SU-DHL-6 (cell line): ENCODE measurements at regions not wholly inside any gene's neighbourhood (a gene's known extent, or its start where the extent isn't known, plus 50 kb on each side); places are given as distances from the start of the nearest gene placed in this dataset.

Experiments used
- H2AFZ ChIP-seq: fragments of 200-600 bp; sonication (generic); 2 replicates; pipeline ENCODE4 v1.6.1; 2014; ENCODE audit warnings: low read depth, mild to moderate bottlenecking, moderate library complexity, mixed read lengths, antibody characterized with exemption, low read length; ENCODE audit not compliant: severe bottlenecking
- H3F3A ChIP-seq: fragments of 200-600 bp; shearing (Covaris generic); 2 replicates; pipeline ENCODE4 v1.6.0; 2016; ENCODE audit warnings: antibody characterized with exemption, mild to moderate bottlenecking; ENCODE audit not compliant: insufficient read depth
- H3K27ac ChIP-seq: fragments of 200-600 bp; sonication (generic); 2 replicates; pipeline ENCODE4 v1.5.1; 2016; ENCODE audit warnings: low read depth, mild to moderate bottlenecking, low read length, moderate library complexity, mixed read lengths
- H3K27me3 ChIP-seq: fragments of 200-600 bp; sonication (generic), shearing (Covaris generic); 2 replicates; pipeline ENCODE4 v1.6.0; 2014; ENCODE audit warnings: mild to moderate bottlenecking, low read length
- H3K36me3 ChIP-seq: fragments of 200-600 bp; sonication (generic); 2 replicates; pipeline ENCODE4 v1.6.1; 2014; ENCODE audit warnings: mild to moderate bottlenecking, low read length, mixed read lengths
- H3K4me2 ChIP-seq: fragments of 300-600, 200-600 bp; shearing (Covaris generic), sonication (generic); 2 replicates; pipeline ENCODE4 v1.6.0; 2014; ENCODE audit warnings: low read length, low read depth, mild to moderate bottlenecking; ENCODE audit not compliant: poor library complexity, severe bottlenecking
- H3K4me3 ChIP-seq: fragments of 200-600 bp; sonication (generic); 2 replicates; pipeline ENCODE4 v1.5.1; 2014; ENCODE audit warnings: antibody characterized with exemption, low read length, mild to moderate bottlenecking, mixed read lengths; ENCODE audit not compliant: insufficient read depth, poor library complexity, severe bottlenecking
- H3K79me2 ChIP-seq: fragments of 200-600 bp; sonication (generic); 2 replicates; pipeline ENCODE4 v1.6.1; 2014; ENCODE audit warnings: mild to moderate bottlenecking, low read length, moderate library complexity; ENCODE audit not compliant: insufficient read depth
- H3K9ac ChIP-seq: fragments of 200-600 bp; sonication (generic); 2 replicates; pipeline ENCODE4 v1.7.0; 2014; ENCODE audit warnings: mild to moderate bottlenecking, low read length
- H3K9me2 ChIP-seq: fragments of 200-600 bp; sonication (generic); replicated peaks from 2 replicates; pipeline ENCODE4 v1.6.1; 2014; ENCODE audit warnings: low read length; ENCODE audit not compliant: insufficient read depth
- H3K9me3 ChIP-seq: fragments of 200-600 bp; sonication (generic); 2 replicates; pipeline ENCODE4 v1.6.1; 2014; ENCODE audit warnings: low read length, mixed read lengths; ENCODE audit not compliant: insufficient read depth
- H4K20me1 ChIP-seq: fragments of 200-600 bp; sonication (generic); 2 replicates; pipeline ENCODE4 v1.6.1; 2014; ENCODE audit warnings: low read depth, mild to moderate bottlenecking, antibody characterized with exemption, low read length, moderate library complexity, mixed read lengths
- CTCF ChIP-seq: fragments of 200-600 bp; sonication (generic); IDR thresholded peaks from one replicate; pipeline ENCODE4 v1.5.1; 2017; ENCODE audit warnings: antibody characterized with exemption, mild to moderate bottlenecking, low read length, moderate library complexity; ENCODE audit not compliant: insufficient read depth, poor library complexity, severe bottlenecking
- EZH2phosphoT487 ChIP-seq: fragments of 200-600 bp; sonication (generic), shearing (Covaris generic); conservative IDR thresholded peaks from 2 replicates; pipeline ENCODE4 v1.6.1; 2018; ENCODE audit warnings: mild to moderate bottlenecking, antibody characterized with exemption, low read length, moderate library complexity, mixed read lengths

GRCh38 chr6:93163146-93163545 is 256.2 kb downstream of the EPHA7 start:
- Histone ChIP-seq H4K20me1 (no peaks in the 10 kb centered on the region), H3K27me3 (no peaks in the 10 kb centered on the region), H3K36me3 (no peaks in the 10 kb centered on the region), H3K4me3 (no peak overlapping the region), H2AFZ (no peak overlapping the region), H3K9me3 (no peaks in the 10 kb centered on the region), H3K9ac (no peak overlapping the region), H3K27ac (no peak overlapping the region), H3K4me2 (no peak overlapping the region), H3K9me2 (no peaks in the 10 kb centered on the region), H3F3A (no peaks in the 10 kb centered on the region), H3K79me2 (no peaks in the 10 kb centered on the region)
- no peak for TF ChIP-seq EZH2phosphoT487
- TF ChIP-seq CTCF = no peak

GRCh38 chr6:93139408-93140081 is 279.8 kb downstream of the EPHA7 start:
- H4K20me1 ChIP-seq = no peaks in the 10 kb centered on the region
- no peak overlapping the region for H3K27ac ChIP-seq
- no peak overlapping the region for H3K4me2 ChIP-seq
- no peaks in the 10 kb centered on the region for H3F3A ChIP-seq
- H3K4me3 ChIP-seq = no peak overlapping the region
- no peaks in the 10 kb centered on the region for H3K79me2 ChIP-seq
- H3K9me2 ChIP-seq = no peaks in the 10 kb centered on the region
- TF ChIP-seq EZH2phosphoT487 = no peak
- TF ChIP-seq CTCF = no peak
- H3K9ac ChIP-seq = no peak overlapping the region
- H3K27me3 ChIP-seq = no peaks in the 10 kb centered on the region
- no peaks in the 10 kb centered on the region for H3K36me3 ChIP-seq
- H2AFZ ChIP-seq = no peak overlapping the region
- H3K9me3 ChIP-seq = no peaks in the 10 kb centered on the region

DNA sequence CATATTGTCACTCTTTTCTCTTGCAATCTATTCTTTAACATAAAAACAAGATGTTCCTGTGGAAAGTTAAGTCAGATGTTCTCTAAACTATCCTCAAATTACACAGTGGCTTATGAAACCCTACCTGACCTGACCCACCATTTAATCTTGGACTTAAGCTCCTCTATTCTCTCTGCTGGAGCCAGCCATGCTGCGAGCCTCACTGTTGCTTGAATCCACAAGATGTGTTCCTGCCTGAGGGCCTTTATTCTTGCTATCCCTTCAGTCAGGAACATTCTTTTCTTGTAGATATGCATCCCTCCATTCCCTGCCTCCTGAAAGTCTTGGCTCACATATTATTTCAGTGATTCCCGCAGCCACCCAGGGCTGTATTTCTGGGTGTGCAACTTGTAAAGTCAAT is 283.2 kb downstream of the EPHA7 start:
- H3K9me3 ChIP-seq = no peaks in the 10 kb centered on the region
- no peak overlapping the region for H3K9ac ChIP-seq
- no peak for TF ChIP-seq EZH2phosphoT487
- TF ChIP-seq CTCF = no peak
- H3K4me3 ChIP-seq = no peak overlapping the region
- H3K9me2 ChIP-seq = no peaks in the 10 kb centered on the region
- no peaks in the 10 kb centered on the region for H3K27me3 ChIP-seq
- no peak overlapping the region for H3K4me2 ChIP-seq
- H3K27ac ChIP-seq = no peak overlapping the region
- no peaks in the 10 kb centered on the region for H4K20me1 ChIP-seq
- no peaks in the 10 kb centered on the region for H3F3A ChIP-seq
- no peak overlapping the region for H2AFZ ChIP-seq
- no peaks in the 10 kb centered on the region for H3K79me2 ChIP-seq
- H3K36me3 ChIP-seq = no peaks in the 10 kb centered on the region
